B cell (primary cell): ENCODE measurements at regions not wholly inside any gene's neighbourhood (a gene's known extent, or its start where the extent isn't known, plus 50 kb on each side); places are given as distances from the start of the nearest gene placed in this dataset.

ENCODE experiments used
- ATAC-seq: fragments of 200-7000 bp; cut with Tn5 transposase; one replicate; pipeline ENCODE4 v1.10.0; 2021; ENCODE audit warnings: low read depth, mild to moderate bottlenecking, moderate number of reproducible peaks, moderate library complexity
- CTCF ChIA-PET: fragments of 350-600 bp; sonication (Branson Sonifier 250); formaldehyde crosslinking; loops from one replicate; lab custom pipeline; 2021; ENCODE audit warnings: antibody characterized with exemption, inconsistent platforms; lab: Charles Lee
- POLR2A ChIA-PET: fragments of 350-600 bp; sonication (Branson Sonifier 250); formaldehyde crosslinking; loops from one replicate; lab custom pipeline; 2021; ENCODE audit warnings: antibody characterized with exemption; lab: Charles Lee
- DNase-seq: peaks from one replicate; pipeline ENCODE4 v3.0.0; 2013
- H2AFZ ChIP-seq: 2 replicates; pipeline ENCODE4 v1.6.1; 2012; ENCODE audit warnings: mild to moderate bottlenecking, low read depth, low read length; ENCODE audit not compliant: insufficient read depth, poor library complexity, severe bottlenecking
- H3K27ac ChIP-seq, 2 donors: 1 replicate in 1 of 2; 2 replicates in 1 of 2; pipeline ENCODE4 v1.5.1; 2012 to 2013; ENCODE audit warnings: low read length in 2 of 2, mild to moderate bottlenecking in 2 of 2, moderate library complexity in 1 of 2
- H3K27me3 ChIP-seq, 4 experiments: fragments of 200-600 bp in 1 of 4; sonication (generic) in 1 of 4; replicated peaks in 1 of 4; 1 replicate in 2 of 4; 2 replicates in 2 of 4; pipeline versions ENCODE4 v1.6.1 to v1.7.0; 2013 to 2016; ENCODE audit warnings: low read length in 3 of 4, mild to moderate bottlenecking in 2 of 4, mixed read lengths in 1 of 4, moderate library complexity in 1 of 4; ENCODE audit not compliant: insufficient read depth in 4 of 4, control insufficient read depth in 3 of 4; ENCODE audit errors: control extremely low read depth in 1 of 4
- H3K36me3 ChIP-seq, 2 experiments: replicated peaks in 1 of 2; 1 replicate in 1 of 2; 2 replicates in 1 of 2; pipeline versions ENCODE4 v1.6.1 to v1.7.1; 2013; ENCODE audit warnings: low read length in 1 of 2; ENCODE audit not compliant: insufficient read depth in 2 of 2, control insufficient read depth in 1 of 2; ENCODE audit errors: control extremely low read depth in 1 of 2, extremely low read depth in 1 of 2
- H3K4me1 ChIP-seq, 2 donors: fragments of 200-600 bp in 1 of 2; sonication (generic) in 1 of 2; 1 replicate in 1 of 2; 2 replicates in 1 of 2; pipeline versions ENCODE4 v1.5.1 to v1.6.1; 2013 to 2017; ENCODE audit warnings: low read length in 2 of 2; ENCODE audit not compliant: control insufficient read depth in 2 of 2, insufficient read depth in 2 of 2
- H3K4me2 ChIP-seq: replicated peaks from 2 replicates; pipeline ENCODE3; 2012; ENCODE audit warnings: mild to moderate bottlenecking, low read depth, low read length; ENCODE audit not compliant: poor library complexity, severe bottlenecking
- H3K4me3 ChIP-seq, 5 experiments: fragments of 200-600 bp in 1 of 5; sonication (generic) in 1 of 5; 1 replicate in 3 of 5; 2 replicates in 2 of 5; pipeline versions ENCODE4 v1.5.1 to v1.7.0; 2011 to 2016; ENCODE audit warnings: low read length in 4 of 5, mild to moderate bottlenecking in 4 of 5, low read depth in 2 of 5, control low read depth in 1 of 5, moderate library complexity in 1 of 5; ENCODE audit not compliant: insufficient read depth in 1 of 5; ENCODE audit errors: control extremely low read depth in 1 of 5, extremely low read depth in 1 of 5
- H3K79me2 ChIP-seq: fragments of 200-600 bp; sonication (generic); one replicate; pipeline ENCODE4 v1.6.0; 2016; ENCODE audit warnings: low read length; ENCODE audit not compliant: control insufficient read depth, insufficient read depth
- H3K9ac ChIP-seq: fragments of 200-600 bp; sonication (generic); 2 replicates; pipeline ENCODE4 v1.6.1; 2017; ENCODE audit warnings: mild to moderate bottlenecking, low read length, moderate library complexity
- H3K9me3 ChIP-seq, 3 donors: one replicate each; pipeline versions ENCODE4 v1.6.1 to v1.7.1; 2013; ENCODE audit warnings: low read length in 2 of 3; ENCODE audit not compliant: control insufficient read depth in 2 of 3, insufficient read depth in 1 of 3; ENCODE audit errors: control extremely low read depth in 1 of 3
- H4K20me1 ChIP-seq: 2 replicates; pipeline ENCODE4 v1.6.0; 2012; ENCODE audit warnings: mild to moderate bottlenecking, low read length; ENCODE audit not compliant: insufficient read depth, control insufficient read depth, poor library complexity, severe bottlenecking
- H3K27ac Mint-ChIP-seq: one replicate; pipeline ENCODE4 v1.8.0; 2021; ENCODE audit warnings: mixed read lengths
- H3K27me3 Mint-ChIP-seq: one replicate; pipeline ENCODE4 v1.8.0; 2021; ENCODE audit warnings: mixed read lengths
- H3K4me1 Mint-ChIP-seq: one replicate; pipeline ENCODE4 v1.8.0; 2021; ENCODE audit warnings: mixed read lengths
- H3K4me3 Mint-ChIP-seq: one replicate; pipeline ENCODE4 v1.8.0; 2021; ENCODE audit warnings: mixed read lengths
- H3K9me3 Mint-ChIP-seq: one replicate; pipeline ENCODE4 v1.8.0; 2022; ENCODE audit warnings: mixed read lengths; ENCODE audit not compliant: insufficient read depth
- CTCF ChIP-seq: fragments of 200-600 bp; IDR thresholded peaks from one replicate; pipeline ENCODE4 v1.8.0; 2022; ENCODE audit warnings: antibody characterized with exemption, mild to moderate bottlenecking
- EZH2 ChIP-seq: IDR thresholded peaks from 2 replicates; pipeline ENCODE4 v1.6.1; 2012; ENCODE audit warnings: borderline replicate concordance, low read depth, mild to moderate bottlenecking, moderate library complexity, low read length; ENCODE audit not compliant: insufficient read depth, poor library complexity, severe bottlenecking
- WGBS: methylation state at CpG from one replicate; pipeline ENCODE4 v1.1.5; 2013; ENCODE audit warnings: missing lambda C conversion rate; ENCODE audit not compliant: insufficient coverage; 5-methylcytosine and 5-hydroxymethylcytosine counted together
- intact Hi-C: fragments of 100-400 bp; cut with micrococcal nuclease; formaldehyde crosslinking; loops from one replicate; pipeline ENCODE4 v1.10.0; 2022

- TF ChIP-seq EZH2 (no peak), CTCF (no peak)
- no peak for ATAC-seq
- Mint-ChIP-seq H3K4me1 (no peaks in the 10 kb centered on the region), H3K27ac (no peak overlapping the region), H3K27me3 (peaks cover 3% of the 10 kb centered on the region), H3K9me3 (no peaks in the 10 kb centered on the region), H3K4me3 (no peak overlapping the region)
- Histone ChIP-seq H2AFZ (no peak overlapping the region), H3K9me3 (no peaks in the 10 kb centered on the region), H3K27me3 (no peaks in the 10 kb centered on the region), H3K36me3 (no peaks in the 10 kb centered on the region), H3K4me3 (no peak overlapping the region), H3K9ac (no peak overlapping the region), H3K4me2 (no peak overlapping the region), H4K20me1 (no peaks in the 10 kb centered on the region), H3K79me2 (no peaks in the 10 kb centered on the region), H3K27ac (no peak overlapping the region), H3K4me1 (no peaks in the 10 kb centered on the region)
- POLR2A ChIA-PET = no interaction called here
- no peak for DNase-seq
- intact Hi-C loops = no loop called here
- WGBS = no CpG with 5 or more reads among the region's 1 CpG
- CTCF ChIA-PET = no interaction called here
These were observed 294.3 kb upstream of the BOD1L1 start for GRCh38 chr4:13921805-13922204.

GRCh38 chr4:13922459-13922858 is 294.9 kb upstream of the BOD1L1 start:
- Histone ChIP-seq H3K9me3 (no peaks in the 10 kb centered on the region), H3K4me3 (no peak overlapping the region), H3K9ac (no peak overlapping the region), H3K27ac (no peak overlapping the region), H3K27me3 (no peaks in the 10 kb centered on the region), H3K4me2 (no peak overlapping the region), H4K20me1 (no peaks in the 10 kb centered on the region), H3K79me2 (no peaks in the 10 kb centered on the region), H3K4me1 (no peaks in the 10 kb centered on the region), H2AFZ (no peak overlapping the region), H3K36me3 (no peaks in the 10 kb centered on the region)
- Mint-ChIP-seq H3K4me1 (no peaks in the 10 kb centered on the region), H3K27ac (no peak overlapping the region), H3K9me3 (no peaks in the 10 kb centered on the region), H3K4me3 (no peak overlapping the region), H3K27me3 (peaks cover 3% of the 10 kb centered on the region)
- ATAC-seq (no peak), DNase-seq (no peak)
- ChIA-PET POLR2A (no interaction called here), CTCF (no interaction called here)
- no peak for TF ChIP-seq EZH2
- TF ChIP-seq CTCF = no peak
- 73% methylated on average over 2 of the region's 2 CpGs for WGBS
- intact Hi-C loops = no loop called here
